CD8-positive, alpha-beta memory T cell (primary cell): ENCODE measurements at regions not wholly inside any gene's neighbourhood (a gene's known extent, or its start where the extent isn't known, plus 50 kb on each side); places are given as distances from the start of the nearest gene placed in this dataset.

ENCODE experiments used
- CTCF ChIA-PET: fragments of 350-600 bp; sonication (Branson Sonifier 250); formaldehyde crosslinking; loops from one replicate; lab custom pipeline; 2021; ENCODE audit warnings: antibody characterized with exemption; lab: Charles Lee
- POLR2A ChIA-PET: fragments of 350-600 bp; sonication (Branson Sonifier 250); formaldehyde crosslinking; loops from one replicate; lab custom pipeline; 2021; ENCODE audit warnings: antibody characterized with exemption; lab: Charles Lee
- DNase-seq, 5 donors: peaks; one replicate each; pipeline versions ENCODE4 v3.0.0 to v3.0.0-alpha.2; 2020 to 2022; ENCODE audit warnings: mixed read lengths in 1 of 5
- H3K27ac ChIP-seq: one replicate; pipeline ENCODE4 v1.7.0; 2013; ENCODE audit warnings: low read depth, mild to moderate bottlenecking, low read length, moderate library complexity
- H3K27me3 ChIP-seq: 2 replicates; pipeline ENCODE4 v1.7.0; 2013; ENCODE audit warnings: low read length, mild to moderate bottlenecking; ENCODE audit not compliant: insufficient read depth, poor library complexity, severe bottlenecking
- H3K36me3 ChIP-seq: 2 replicates; pipeline ENCODE4 v1.7.0; 2013; ENCODE audit warnings: mild to moderate bottlenecking, low read length, moderate library complexity; ENCODE audit not compliant: insufficient read depth
- H3K4me1 ChIP-seq: 2 replicates; pipeline ENCODE4 v1.7.0; 2013; ENCODE audit warnings: mild to moderate bottlenecking, low read length, moderate library complexity; ENCODE audit not compliant: insufficient read depth
- H3K4me3 ChIP-seq: 2 replicates; pipeline ENCODE4 v1.7.0; 2013; ENCODE audit warnings: mild to moderate bottlenecking, low read length
- H3K9me3 ChIP-seq: 2 replicates; pipeline ENCODE4 v1.7.0; 2013; ENCODE audit warnings: mild to moderate bottlenecking, low read length
- H3K27ac Mint-ChIP-seq, 8 donors: one replicate each; pipeline ENCODE4 v1.8.0; 2020 to 2021; ENCODE audit warnings: mixed read lengths in 8 of 8, mild to moderate bottlenecking in 6 of 8, inconsistent platforms in 3 of 8, moderate library complexity in 3 of 8
- H3K27me3 Mint-ChIP-seq, 2 donors: one replicate each; pipeline ENCODE4 v1.8.0; 2020 to 2021; ENCODE audit warnings: mixed read lengths in 2 of 2, mild to moderate bottlenecking in 1 of 2, moderate library complexity in 1 of 2
- H3K36me3 Mint-ChIP-seq, 3 donors: one replicate each; pipeline ENCODE4 v1.8.0; 2020 to 2021; ENCODE audit warnings: mixed read lengths in 3 of 3, inconsistent platforms in 1 of 3, mild to moderate bottlenecking in 1 of 3
- H3K4me1 Mint-ChIP-seq, 3 donors: one replicate each; pipeline ENCODE4 v1.8.0; 2020 to 2021; ENCODE audit warnings: mixed read lengths in 3 of 3, inconsistent platforms in 1 of 3, mild to moderate bottlenecking in 1 of 3
- H3K4me3 Mint-ChIP-seq, 7 donors: one replicate each; pipeline ENCODE4 v1.8.0; 2020 to 2021; ENCODE audit warnings: mixed read lengths in 7 of 7, mild to moderate bottlenecking in 6 of 7, moderate library complexity in 4 of 7, inconsistent platforms in 2 of 7
- H3K9me3 Mint-ChIP-seq, 5 donors: one replicate each; pipeline ENCODE4 v1.8.0; 2020 to 2022; ENCODE audit warnings: mixed read lengths in 5 of 5, mild to moderate bottlenecking in 3 of 5, moderate library complexity in 2 of 5, inconsistent platforms in 1 of 5

DNA sequence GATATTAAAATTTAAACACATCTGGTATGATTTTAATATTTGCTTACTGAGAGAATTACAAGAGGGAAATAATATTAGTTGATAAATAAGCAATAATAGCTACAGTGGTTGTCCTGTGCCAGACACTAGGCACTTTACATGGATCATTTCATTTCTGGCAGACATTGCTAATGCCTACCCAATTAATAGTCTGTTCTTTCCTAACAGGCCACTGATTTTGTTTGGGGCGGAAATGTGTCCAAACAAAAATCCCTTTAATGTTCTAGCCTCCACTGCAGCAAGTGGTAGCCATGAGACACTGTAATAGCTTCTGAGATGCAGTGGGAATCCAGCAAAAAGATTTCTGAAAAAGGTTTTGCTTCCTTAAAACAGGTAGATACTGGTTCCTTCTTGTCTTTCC, 527.4 kb downstream of the CSNK1G3 start:
- no peak overlapping the region for H3K4me3 ChIP-seq
- no peaks in the 10 kb centered on the region for H3K4me1 Mint-ChIP-seq
- no peak for DNase-seq
- POLR2A ChIA-PET: no interaction called here
- CTCF ChIA-PET: no interaction called here
- no peaks in the 10 kb centered on the region for H3K36me3 Mint-ChIP-seq
- no peaks in the 10 kb centered on the region for H3K36me3 ChIP-seq
- no peak overlapping the region for H3K4me3 Mint-ChIP-seq
- no peaks in the 10 kb centered on the region for H3K27me3 ChIP-seq
- no peaks in the 10 kb centered on the region for H3K9me3 ChIP-seq
- peaks cover 0 to 15% (median 0%) of the 10 kb centered on the region in 5 donors for H3K9me3 Mint-ChIP-seq
- H3K27me3 Mint-ChIP-seq: no peaks in the 10 kb centered on the region
- no peak overlapping the region for H3K27ac ChIP-seq
- no peak overlapping the region for H3K27ac Mint-ChIP-seq
- H3K4me1 ChIP-seq: no peaks in the 10 kb centered on the region

DNA sequence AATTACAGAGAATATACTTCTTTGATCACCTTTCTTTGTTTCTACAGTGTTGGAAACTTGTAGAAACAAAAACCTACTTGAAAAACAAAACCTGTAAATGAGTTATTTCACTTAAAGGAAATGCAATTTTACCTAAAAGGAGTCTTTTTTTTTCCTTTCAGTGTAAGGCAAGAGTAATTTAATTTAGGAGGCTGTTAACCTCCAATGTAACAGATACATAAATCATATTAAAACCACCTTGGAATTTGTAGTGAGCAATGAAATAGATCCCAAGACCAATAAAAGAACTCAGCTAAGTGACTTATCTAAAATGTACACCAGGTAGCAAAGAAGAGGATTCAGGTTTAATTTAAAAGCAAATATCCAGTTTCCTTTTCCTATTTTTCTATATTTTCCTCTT, 524.8 kb downstream of the CSNK1G3 start:
- Histone ChIP-seq H3K27ac (no peak overlapping the region), H3K36me3 (no peaks in the 10 kb centered on the region), H3K4me3 (no peak overlapping the region), H3K4me1 (no peaks in the 10 kb centered on the region), H3K9me3 (no peaks in the 10 kb centered on the region), H3K27me3 (no peaks in the 10 kb centered on the region)
- H3K27ac Mint-ChIP-seq: no peak overlapping the region
- no peaks in the 10 kb centered on the region for H3K36me3 Mint-ChIP-seq
- no peak overlapping the region for H3K4me3 Mint-ChIP-seq
- CTCF ChIA-PET: no interaction called here
- peaks cover 0 to 12% (median 0%) of the 10 kb centered on the region in 5 donors for H3K9me3 Mint-ChIP-seq
- DNase-seq: no peak
- no peaks in the 10 kb centered on the region for H3K27me3 Mint-ChIP-seq
- POLR2A ChIA-PET: no interaction called here
- H3K4me1 Mint-ChIP-seq: no peaks in the 10 kb centered on the region

DNA sequence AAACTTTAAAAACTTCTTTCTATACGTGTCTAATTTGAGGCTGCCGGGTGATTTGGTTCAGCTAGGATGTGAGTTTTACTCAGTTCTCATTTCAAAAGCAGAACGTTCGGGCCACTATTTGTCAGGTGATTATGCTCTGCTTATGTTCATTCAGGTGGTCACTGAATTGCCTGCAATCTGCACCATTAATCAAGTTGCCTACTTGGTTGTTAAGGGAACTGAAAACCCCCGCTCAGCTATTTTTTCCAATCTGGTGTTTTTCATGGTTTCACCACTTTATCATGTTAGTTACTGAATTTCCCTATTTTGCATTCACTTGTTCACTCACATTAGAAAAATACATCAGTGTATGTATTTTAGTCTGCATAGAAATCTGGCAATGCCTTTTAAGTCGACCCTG, 523.0 kb downstream of the CSNK1G3 start:
- Mint-ChIP-seq H3K36me3 (no peaks in the 10 kb centered on the region), H3K27me3 (no peaks in the 10 kb centered on the region), H3K9me3 (peaks cover 0 to 4% (median 0%) of the 10 kb centered on the region in 5 donors), H3K27ac (no peak overlapping the region), H3K4me3 (no peak overlapping the region), H3K4me1 (no peaks in the 10 kb centered on the region)
- ChIA-PET POLR2A (no interaction called here), CTCF (no interaction called here)
- no peak for DNase-seq
- Histone ChIP-seq H3K27me3 (no peaks in the 10 kb centered on the region), H3K4me3 (no peak overlapping the region), H3K36me3 (no peaks in the 10 kb centered on the region), H3K4me1 (no peaks in the 10 kb centered on the region), H3K9me3 (no peaks in the 10 kb centered on the region), H3K27ac (no peak overlapping the region)

DNA sequence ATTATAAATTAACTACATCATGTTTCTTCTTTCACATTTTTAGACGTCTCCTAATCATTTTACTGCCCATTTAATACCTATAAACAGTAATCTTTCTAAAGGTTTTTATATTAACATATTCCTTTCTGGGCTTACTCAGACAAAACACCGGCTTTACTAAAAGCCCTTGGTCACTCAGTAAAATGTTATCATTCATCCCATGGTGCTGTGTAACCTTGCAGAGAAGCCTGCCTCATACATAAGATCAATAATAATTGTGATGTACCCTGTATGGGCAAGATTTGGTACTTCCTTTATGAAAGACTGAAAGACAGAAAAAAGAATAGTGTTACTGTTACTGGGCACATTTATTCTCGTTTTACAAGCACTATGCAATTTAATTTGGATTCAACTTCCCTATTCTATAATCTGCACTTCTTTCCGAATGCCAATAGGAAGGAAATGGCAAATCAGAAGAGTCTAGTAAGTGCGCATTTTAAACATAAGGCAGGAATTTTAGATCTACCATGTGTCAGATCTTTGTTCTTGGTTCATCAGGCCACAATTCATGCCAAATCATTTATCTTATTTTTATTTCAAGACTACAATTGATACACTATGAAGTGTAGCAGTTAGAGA, 522.2 kb downstream of the CSNK1G3 start:
- CTCF ChIA-PET: no interaction called here
- no peaks in the 10 kb centered on the region for H3K36me3 ChIP-seq
- peaks cover 0 to 4% (median 0%) of the 10 kb centered on the region in 5 donors for H3K9me3 Mint-ChIP-seq

GRCh38 chr5:124030043-124030491, 518.1 kb downstream of the CSNK1G3 start:
- H3K4me3 ChIP-seq: no peak overlapping the region
- H3K9me3 ChIP-seq: no peaks in the 10 kb centered on the region
- Mint-ChIP-seq H3K9me3 (peaks cover 0 to 7% (median 3%) of the 10 kb centered on the region in 5 donors), H3K36me3 (no peaks in the 10 kb centered on the region), H3K4me1 (no peaks in the 10 kb centered on the region), H3K4me3 (no peak overlapping the region), H3K27me3 (no peaks in the 10 kb centered on the region), H3K27ac (no peak overlapping the region)
- DNase-seq: no peak
- no peaks in the 10 kb centered on the region for H3K36me3 ChIP-seq
- no peaks in the 10 kb centered on the region for H3K27me3 ChIP-seq
- no peak overlapping the region for H3K27ac ChIP-seq
- ChIA-PET CTCF (no interaction called here), POLR2A (no interaction called here)
- no peaks in the 10 kb centered on the region for H3K4me1 ChIP-seq

More for the DNA sequence above, 522.2 kb downstream of the CSNK1G3 start:
- no peak overlapping the region for H3K4me3 ChIP-seq
- Mint-ChIP-seq H3K27me3 (no peaks in the 10 kb centered on the region), H3K27ac (no peak overlapping the region), H3K36me3 (no peaks in the 10 kb centered on the region), H3K4me1 (no peaks in the 10 kb centered on the region), H3K4me3 (no peak overlapping the region)
- H3K27me3 ChIP-seq: no peaks in the 10 kb centered on the region
- DNase-seq: no peak
- no peak overlapping the region for H3K27ac ChIP-seq
- POLR2A ChIA-PET: no interaction called here
- H3K9me3 ChIP-seq: no peaks in the 10 kb centered on the region
- no peaks in the 10 kb centered on the region for H3K4me1 ChIP-seq

DNA sequence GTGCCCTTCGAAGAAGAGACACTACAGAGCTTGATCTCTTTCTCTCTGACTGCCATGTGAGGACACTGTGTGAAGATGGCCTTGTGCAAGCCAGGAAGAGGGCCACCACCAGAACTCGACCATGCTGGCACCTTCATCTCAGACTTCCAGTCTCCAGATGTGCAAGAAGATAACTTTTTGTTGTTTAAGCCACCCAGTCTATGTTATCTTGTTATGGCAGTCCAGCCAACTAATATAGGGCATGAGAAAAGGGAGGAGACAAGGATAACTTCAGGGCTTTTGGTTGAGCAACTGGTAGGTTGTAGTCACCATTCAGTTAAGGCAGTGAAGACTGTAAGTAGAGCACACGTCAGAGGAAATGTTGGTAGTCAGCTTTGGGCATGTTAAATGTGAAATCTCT, 515.5 kb downstream of the CSNK1G3 start:
- Mint-ChIP-seq H3K36me3 (no peaks in the 10 kb centered on the region), H3K27me3 (no peaks in the 10 kb centered on the region), H3K9me3 (peaks cover 2 to 9% (median 5%) of the 10 kb centered on the region in 5 donors), H3K4me1 (no peaks in the 10 kb centered on the region), H3K4me3 (no peak overlapping the region), H3K27ac (no peak overlapping the region)
- no peak overlapping the region for H3K27ac ChIP-seq
- POLR2A ChIA-PET: no interaction called here
- no peaks in the 10 kb centered on the region for H3K27me3 ChIP-seq
- H3K4me1 ChIP-seq: no peaks in the 10 kb centered on the region
- no peaks in the 10 kb centered on the region for H3K9me3 ChIP-seq
- CTCF ChIA-PET: no interaction called here
- no peak overlapping the region for H3K4me3 ChIP-seq
- no peak for DNase-seq
- H3K36me3 ChIP-seq: no peaks in the 10 kb centered on the region

DNA sequence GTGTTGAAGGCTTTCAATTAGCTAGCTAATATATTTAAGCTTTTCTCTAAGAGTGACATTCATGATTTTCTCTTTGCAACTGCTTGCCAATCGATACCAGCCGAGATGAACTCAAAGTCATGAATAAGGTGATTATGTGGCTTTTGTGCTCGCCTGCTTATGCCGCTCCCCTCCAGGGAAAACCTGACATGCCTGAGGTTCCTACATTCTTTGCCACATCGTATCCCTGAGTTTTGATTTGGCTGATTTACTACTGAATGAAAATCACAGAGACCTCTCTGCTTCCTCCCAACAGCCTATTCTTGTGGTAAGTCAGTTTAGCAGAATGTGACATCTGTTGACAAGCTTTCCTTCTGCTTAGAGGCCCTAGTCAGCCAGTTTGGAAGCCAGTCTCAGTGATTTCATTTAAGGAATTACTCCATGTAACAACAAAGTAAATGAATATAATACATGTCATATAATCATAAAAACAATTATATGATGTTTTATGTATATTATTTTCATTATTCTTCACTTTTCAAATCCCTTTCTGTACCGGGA, 513.4 kb downstream of the CSNK1G3 start:
- POLR2A ChIA-PET: no interaction called here
- CTCF ChIA-PET: no interaction called here

DNA sequence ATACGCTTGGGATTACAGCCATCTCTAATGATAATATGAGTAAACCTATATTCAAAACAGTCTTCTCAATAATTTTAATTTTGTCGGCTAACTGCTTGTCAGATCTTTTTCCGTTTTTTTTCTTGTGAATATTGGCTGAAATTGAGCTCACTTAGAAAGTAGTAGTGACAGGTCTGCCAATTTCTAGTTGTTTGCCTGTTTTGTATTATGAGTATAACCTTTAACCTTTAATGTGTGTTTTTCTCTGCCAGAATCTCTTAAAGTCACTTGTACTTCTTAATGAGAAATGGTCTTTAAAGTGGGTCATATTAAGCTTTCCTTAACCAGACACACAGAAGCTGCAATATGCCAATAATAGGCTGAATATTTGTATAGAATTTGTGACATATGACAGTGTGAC, 511.0 kb downstream of the CSNK1G3 start:
- Histone ChIP-seq H3K27me3 (no peaks in the 10 kb centered on the region), H3K36me3 (no peaks in the 10 kb centered on the region), H3K4me3 (no peak overlapping the region), H3K4me1 (no peaks in the 10 kb centered on the region), H3K27ac (no peak overlapping the region), H3K9me3 (no peaks in the 10 kb centered on the region)
- ChIA-PET POLR2A (no interaction called here), CTCF (no interaction called here)
- H3K4me3 Mint-ChIP-seq: no peak overlapping the region
- peaks cover 7 to 29% (median 9%) of the 10 kb centered on the region in 5 donors for H3K9me3 Mint-ChIP-seq
- no peak for DNase-seq
- no peaks in the 10 kb centered on the region for H3K36me3 Mint-ChIP-seq
- peaks cover 0 to 2% of the 10 kb centered on the region in 2 donors for H3K27me3 Mint-ChIP-seq
- H3K27ac Mint-ChIP-seq: no peak overlapping the region
- H3K4me1 Mint-ChIP-seq: no peaks in the 10 kb centered on the region

More for the DNA sequence above, 513.4 kb downstream of the CSNK1G3 start:
- H3K4me3 ChIP-seq: no peak overlapping the region
- no peaks in the 10 kb centered on the region for H3K4me1 ChIP-seq
- Mint-ChIP-seq H3K36me3 (no peaks in the 10 kb centered on the region), H3K9me3 (peaks cover 2 to 20% (median 5%) of the 10 kb centered on the region in 5 donors), H3K27ac (no peak overlapping the region), H3K27me3 (no peaks in the 10 kb centered on the region), H3K4me3 (no peak overlapping the region), H3K4me1 (no peaks in the 10 kb centered on the region)
- H3K36me3 ChIP-seq: no peaks in the 10 kb centered on the region
- no peak overlapping the region for H3K27ac ChIP-seq
- no peaks in the 10 kb centered on the region for H3K9me3 ChIP-seq
- DNase-seq: no peak
- no peaks in the 10 kb centered on the region for H3K27me3 ChIP-seq
